Panc1 (cell line): ENCODE measurements at regions not wholly inside any gene's neighbourhood (a gene's known extent, or its start where the extent isn't known, plus 50 kb on each side); places are given as distances from the start of the nearest gene placed in this dataset.

Experiments
- ATAC-seq: fragments of 200-7000 bp; cut with Tn5 transposase; 2 replicates; pipeline ENCODE4 v1.9.1; 2020; ENCODE audit warnings: mild to moderate bottlenecking, moderate library complexity
- BruUV-seq: library from RNA; stranded (reverse); fragments of 400-500 nt; replicated peaks from 2 replicates; lab custom pipeline; 2021; lab: Mats Ljungman, UMichigan
- CTCF ChIA-PET: fragments of 300-600 bp; sonication (Branson Sonifier 250); formaldehyde crosslinking; loops from one replicate; lab custom pipeline; 2022; ENCODE audit warnings: antibody characterized with exemption; lab: Charles Lee
- POLR2A ChIA-PET: fragments of 300-600 bp; sonication (Branson Sonifier 250); formaldehyde crosslinking; loops from one replicate; lab custom pipeline; 2022; ENCODE audit warnings: antibody characterized with exemption; lab: Charles Lee
- DNase-seq: peaks from one replicate; pipeline ENCODE4 v3.0.0-alpha.2; 2010; ENCODE audit warnings: low read depth, low spot score
- H3K27ac ChIP-seq: 2 replicates; pipeline ENCODE4 v1.5.1; 2011; ENCODE audit warnings: mild to moderate bottlenecking, low read length, inconsistent platforms
- H3K27me3 ChIP-seq: fragments of 200-500 bp; sonication (Bioruptor generic); 2 replicates; pipeline ENCODE4 v1.6.0; 2014; ENCODE audit warnings: low read length, inconsistent platforms; ENCODE audit not compliant: control insufficient read depth, insufficient read depth
- H3K36me3 ChIP-seq: fragments of 200-500 bp; sonication (Bioruptor generic); 2 replicates; pipeline ENCODE4 v1.5.1; 2014; ENCODE audit warnings: inconsistent platforms, mild to moderate bottlenecking, low read length, moderate library complexity; ENCODE audit not compliant: control insufficient read depth, insufficient read depth
- H3K4me1 ChIP-seq: 2 replicates; pipeline ENCODE4 v1.5.1; 2011; ENCODE audit warnings: inconsistent platforms, mild to moderate bottlenecking, low read length, moderate library complexity; ENCODE audit not compliant: control insufficient read depth, insufficient read depth
- H3K4me3 ChIP-seq, 2 experiments: 2 replicates each; pipeline ENCODE4 v1.5.1; 2011 to 2012; ENCODE audit warnings: low read depth in 2 of 2, low read length in 2 of 2, mild to moderate bottlenecking in 2 of 2, inconsistent platforms in 1 of 2, moderate library complexity in 1 of 2
- H3K9me3 ChIP-seq: fragments of 200-500 bp; sonication (Bioruptor generic); 2 replicates; pipeline ENCODE4 v1.5.1; 2014; ENCODE audit warnings: low read depth, mild to moderate bottlenecking, inconsistent platforms, low read length, moderate library complexity; ENCODE audit not compliant: control insufficient read depth, insufficient read depth
- CTCF ChIP-seq: fragments of 450-650 bp; IDR thresholded peaks from 2 replicates; pipeline ENCODE4 v1.5.1; 2017; ENCODE audit warnings: mild to moderate bottlenecking
- POLR2AphosphoS5 ChIP-seq: IDR thresholded peaks from 2 replicates; pipeline ENCODE4 v1.6.1; 2012; ENCODE audit warnings: mild to moderate bottlenecking, low read depth, low read length, moderate library complexity
- REST ChIP-seq, 2 experiments: IDR thresholded peaks; 2 replicates each; pipeline ENCODE4 v1.6.1; 2011 to 2012; ENCODE audit warnings: low read depth in 2 of 2, control low read depth in 1 of 2, low read length in 1 of 2, mild to moderate bottlenecking in 1 of 2, moderate library complexity in 1 of 2; ENCODE audit not compliant: insufficient read depth in 1 of 2
- SIN3A ChIP-seq: IDR thresholded peaks from 2 replicates; pipeline ENCODE4 v1.6.1; 2012; ENCODE audit warnings: low read depth, mild to moderate bottlenecking, low read length, moderate library complexity, borderline replicate concordance; ENCODE audit not compliant: insufficient read depth
- TCF7L2 ChIP-seq: IDR thresholded peaks from 2 replicates; pipeline ENCODE4 v1.6.1; 2011; ENCODE audit warnings: mild to moderate bottlenecking, low read depth, low read length, inconsistent platforms
- in situ Hi-C: cut with HindIII; loops from 2 replicates; pipeline ENCODE4 v1.10.0; 2016; ENCODE audit warnings: low sequenced_read_pairs, low pct_unique_long_range_greater_than_20kb
- intact Hi-C: fragments of 100-400 bp; cut with micrococcal nuclease; formaldehyde crosslinking; loops from one replicate; pipeline ENCODE4 v1.10.0; 2022; ENCODE audit not compliant: unreplicated experiment

GRCh38 chr6:92201618-92202017 is 1217.7 kb downstream of the EPHA7 start:
- no peak for TF ChIP-seq SIN3A
- TF ChIP-seq TCF7L2, result no peak
- TF ChIP-seq CTCF, result no peak
- TF ChIP-seq REST (IDR thresholded peaks at IDR 0.05; ENCODE audit: insufficient read depth in 1 of 2, low read depth in 2 of 2, low read length in 1 of 2), result no peak
- TF ChIP-seq POLR2AphosphoS5, result no peak
- no peak for ATAC-seq
- Histone ChIP-seq H3K4me1 (no peaks in the 10 kb centered on the region), H3K27ac (no peak overlapping the region), H3K4me3 (no peak overlapping the region), H3K36me3 (no peaks in the 10 kb centered on the region), H3K27me3 (no peaks in the 10 kb centered on the region), H3K9me3 (no peaks in the 10 kb centered on the region)
- no TSS peak for BruUV-seq
- DNase-seq, result no peak
- CTCF ChIA-PET, result no interaction called here
- POLR2A ChIA-PET, result no interaction called here
- in situ Hi-C loops, result no loop called here
- intact Hi-C loops, result no loop called here

GRCh38 chr6:92196325-92196724 is 1223.0 kb downstream of the EPHA7 start:
- no peak overlapping the region for H3K27ac ChIP-seq
- no peaks in the 10 kb centered on the region for H3K9me3 ChIP-seq

More at GRCh38 chr6:92196325-92196724, 1223.0 kb downstream of the EPHA7 start:
- CTCF ChIA-PET, result no interaction called here
- H3K27me3 ChIP-seq, result no peaks in the 10 kb centered on the region
- POLR2A ChIA-PET, result no interaction called here
- no peaks in the 10 kb centered on the region for H3K4me1 ChIP-seq
- H3K4me3 ChIP-seq, result no peak overlapping the region
- in situ Hi-C loops (no loop called here), intact Hi-C loops (no loop called here)
- no peaks in the 10 kb centered on the region for H3K36me3 ChIP-seq
- DNase-seq (no peak), ATAC-seq (no peak)
- BruUV-seq, result no TSS peak
- TF ChIP-seq TCF7L2 (no peak), REST (IDR thresholded peaks at IDR 0.05; ENCODE audit: insufficient read depth in 1 of 2, low read depth in 2 of 2, low read length in 1 of 2) (no peak), CTCF (no peak), POLR2AphosphoS5 (no peak), SIN3A (no peak)
